ENCODE measurements at regions not wholly inside any gene's neighbourhood (a gene's known extent, or its start where the extent isn't known, plus 50 kb on each side); places are given as distances from the start of the nearest gene placed in this dataset.

GRCh38 chr5:133727636-133728035, 115.3 kb upstream of the FSTL4 start:
- TF ChIP-seq EP300 (IDR thresholded peaks at IDR 0.05; ENCODE audit: borderline replicate concordance in 1 of 2, low read depth in 2 of 2, low read length in 2 of 2) (no peak), CTCF (IDR thresholded peaks at IDR 0.05; ENCODE audit: control extremely low read depth in 1 of 3, insufficient read depth in 1 of 3, low read depth in 1 of 3, low read length in 3 of 3) (no peak)
